ENCODE measurements at regions not wholly inside any gene's neighbourhood (a gene's known extent, or its start where the extent isn't known, plus 50 kb on each side); places are given as distances from the start of the nearest gene placed in this dataset.

DNA sequence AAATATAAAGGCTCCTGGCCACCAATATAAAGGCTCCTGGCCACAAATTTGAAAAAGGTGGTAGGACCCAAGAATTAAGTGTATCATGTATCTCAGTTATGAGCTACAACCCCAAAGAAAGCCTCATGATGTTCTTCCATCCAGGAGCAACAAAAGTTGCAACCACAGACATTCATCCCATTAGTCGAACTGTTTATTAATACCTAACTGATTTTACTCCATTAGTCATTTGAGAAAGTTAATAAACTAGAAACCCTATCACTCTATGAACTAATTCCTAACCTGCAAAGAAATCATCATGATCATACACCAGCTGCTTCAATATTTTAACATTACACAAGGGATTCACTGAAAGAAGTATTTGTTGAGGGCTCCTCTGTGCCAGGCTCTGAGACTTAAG lies 253.2 kb upstream of the GRIP1 start:
- no peak for DNase-seq
- no peaks in the 10 kb centered on the region for H3K36me3 Mint-ChIP-seq (ENCODE audit: low read depth)
- H3K27ac Mint-ChIP-seq: no peak overlapping the region
- no peak overlapping the region for H3K4me3 Mint-ChIP-seq
- H3K9me3 Mint-ChIP-seq: no peaks in the 10 kb centered on the region
- H3K4me1 Mint-ChIP-seq (ENCODE audit: low read depth): peaks cover 14% of the 10 kb centered on the region
- peaks cover 31% of the 10 kb centered on the region for H3K27me3 Mint-ChIP-seq

DNA sequence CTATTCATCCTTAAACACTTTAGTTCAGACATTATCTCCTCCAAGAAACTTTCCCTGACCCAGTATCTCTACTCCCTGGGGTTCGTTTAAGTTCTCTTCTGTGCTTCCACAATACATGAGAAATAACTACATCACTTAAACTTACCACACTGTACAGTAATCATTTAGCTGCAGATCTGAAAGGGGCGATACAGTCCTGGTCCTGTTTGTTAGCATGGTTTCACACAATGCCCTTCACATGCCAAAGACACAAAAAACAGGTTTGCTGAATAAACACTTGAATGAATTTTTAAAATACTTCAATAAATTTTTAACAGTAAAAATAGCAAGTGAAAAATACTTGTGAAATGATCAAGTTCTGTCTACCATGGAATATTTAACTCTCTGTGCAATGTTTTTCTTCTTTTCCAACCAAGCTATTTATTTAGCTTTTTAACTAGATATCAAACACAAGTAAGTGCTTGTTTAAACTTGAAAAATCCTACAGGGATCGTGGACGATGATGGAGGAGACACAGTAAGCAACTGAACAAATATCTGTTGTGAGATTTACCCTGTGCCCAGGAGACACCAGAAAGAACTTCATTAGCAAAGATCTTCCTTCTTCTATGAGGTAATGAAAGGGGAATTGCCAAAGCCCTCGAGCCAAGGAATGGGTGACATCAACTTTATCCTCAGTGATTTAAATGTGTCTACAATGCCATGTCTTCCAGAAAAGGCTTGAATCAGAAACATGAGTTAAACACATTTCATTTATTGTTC lies 255.6 kb upstream of the GRIP1 start:
- Mint-ChIP-seq H3K36me3 (ENCODE audit: low read depth) (no peaks in the 10 kb centered on the region), H3K4me1 (ENCODE audit: low read depth) (peaks cover 4% of the 10 kb centered on the region), H3K4me3 (no peak overlapping the region), H3K27me3 (peaks cover 24% of the 10 kb centered on the region), H3K9me3 (no peaks in the 10 kb centered on the region), H3K27ac (no peak overlapping the region)
- no peak for DNase-seq

DNA sequence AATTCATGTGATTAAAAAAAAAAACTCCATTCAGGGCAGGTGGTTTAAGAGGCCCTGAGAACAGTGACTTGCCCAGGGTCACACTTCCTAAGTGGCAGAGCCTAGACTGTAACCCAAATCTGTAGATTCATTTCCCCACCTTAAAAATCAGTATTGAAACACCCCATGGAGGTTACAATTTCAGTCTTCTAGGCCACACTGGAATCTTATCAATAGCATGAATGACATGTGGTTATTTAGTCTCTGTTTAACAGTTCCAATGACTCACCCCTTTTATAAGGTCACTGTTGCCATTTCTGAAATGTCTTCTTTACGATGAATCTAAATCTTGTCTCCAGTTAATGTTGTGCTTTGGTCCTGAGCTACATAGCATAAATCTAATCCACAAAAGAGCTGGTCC lies 262.3 kb upstream of the GRIP1 start:
- Mint-ChIP-seq H3K9me3 (no peaks in the 10 kb centered on the region), H3K36me3 (ENCODE audit: low read depth) (no peaks in the 10 kb centered on the region), H3K27ac (peak overlapping the region; percentile 42), H3K4me1 (ENCODE audit: low read depth) (peaks cover 24% of the 10 kb centered on the region), H3K4me3 (no peak overlapping the region), H3K27me3 (peaks cover 4% of the 10 kb centered on the region)
- no peak for DNase-seq

DNA sequence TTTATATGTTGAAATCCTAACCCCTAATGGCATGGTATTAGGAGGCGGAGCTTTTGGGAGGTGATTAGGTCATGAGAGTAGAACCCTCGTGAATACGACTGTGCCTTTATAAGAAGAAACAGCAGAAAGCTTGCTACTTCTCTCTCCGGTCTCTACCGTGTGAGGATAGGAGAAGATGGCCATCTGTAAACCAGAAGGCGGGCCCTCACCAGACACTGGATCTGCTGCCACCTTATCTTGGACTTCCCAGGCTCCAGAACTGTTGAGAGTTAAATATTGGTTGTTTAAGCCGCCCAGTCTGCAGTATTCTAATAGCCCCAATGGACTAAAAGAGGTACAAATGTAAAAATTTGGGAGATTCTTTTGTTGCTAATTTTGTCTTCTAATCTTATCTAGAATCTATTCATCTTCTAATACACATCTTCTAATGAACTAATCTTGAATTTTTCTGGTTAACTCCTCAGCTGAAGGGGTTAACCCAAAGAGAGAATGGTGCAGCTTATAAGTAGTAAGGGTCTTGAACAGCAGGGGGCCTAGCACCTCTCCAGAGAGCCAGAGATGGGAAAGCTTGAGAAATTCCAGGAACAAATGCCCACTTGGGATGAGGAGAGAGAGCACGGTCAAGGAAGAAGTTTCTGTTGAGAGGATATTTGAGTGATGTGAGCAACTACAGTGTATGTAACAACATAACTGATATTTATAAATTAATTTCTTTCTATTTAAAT lies 264.0 kb upstream of the GRIP1 start:
- H3K4me3 Mint-ChIP-seq: no peak overlapping the region
- H3K36me3 Mint-ChIP-seq (ENCODE audit: low read depth): no peaks in the 10 kb centered on the region
- H3K9me3 Mint-ChIP-seq: no peaks in the 10 kb centered on the region
- H3K27ac Mint-ChIP-seq: no peak overlapping the region
- peaks cover 4% of the 10 kb centered on the region for H3K27me3 Mint-ChIP-seq
- peaks cover 35% of the 10 kb centered on the region for H3K4me1 Mint-ChIP-seq (ENCODE audit: low read depth)
- DNase-seq: no peak

DNA sequence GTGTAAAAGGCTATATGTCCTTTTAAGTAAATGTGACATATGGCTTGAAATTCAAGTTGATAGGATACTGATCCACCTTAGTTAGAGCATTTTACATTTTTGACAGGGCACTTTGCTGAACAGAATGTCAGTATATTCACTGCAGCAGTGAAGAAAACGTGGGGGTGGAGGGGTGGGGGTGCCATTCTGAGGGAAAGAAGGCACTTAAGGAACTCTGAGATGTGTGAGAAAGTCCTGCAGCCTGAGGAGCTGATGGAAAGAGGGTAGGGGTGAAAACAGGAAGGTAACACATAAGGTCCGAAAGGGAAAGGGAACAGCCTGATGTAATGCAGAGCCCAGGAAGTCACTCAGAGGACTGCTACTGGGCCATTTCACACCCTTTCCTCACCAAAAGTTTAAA lies 265.5 kb upstream of the GRIP1 start:
- Mint-ChIP-seq H3K27me3 (peaks cover 8% of the 10 kb centered on the region), H3K36me3 (ENCODE audit: low read depth) (no peaks in the 10 kb centered on the region), H3K9me3 (no peaks in the 10 kb centered on the region), H3K4me1 (ENCODE audit: low read depth) (peaks cover 38% of the 10 kb centered on the region), H3K4me3 (no peak overlapping the region), H3K27ac (no peak overlapping the region)
- DNase-seq: no peak

DNA sequence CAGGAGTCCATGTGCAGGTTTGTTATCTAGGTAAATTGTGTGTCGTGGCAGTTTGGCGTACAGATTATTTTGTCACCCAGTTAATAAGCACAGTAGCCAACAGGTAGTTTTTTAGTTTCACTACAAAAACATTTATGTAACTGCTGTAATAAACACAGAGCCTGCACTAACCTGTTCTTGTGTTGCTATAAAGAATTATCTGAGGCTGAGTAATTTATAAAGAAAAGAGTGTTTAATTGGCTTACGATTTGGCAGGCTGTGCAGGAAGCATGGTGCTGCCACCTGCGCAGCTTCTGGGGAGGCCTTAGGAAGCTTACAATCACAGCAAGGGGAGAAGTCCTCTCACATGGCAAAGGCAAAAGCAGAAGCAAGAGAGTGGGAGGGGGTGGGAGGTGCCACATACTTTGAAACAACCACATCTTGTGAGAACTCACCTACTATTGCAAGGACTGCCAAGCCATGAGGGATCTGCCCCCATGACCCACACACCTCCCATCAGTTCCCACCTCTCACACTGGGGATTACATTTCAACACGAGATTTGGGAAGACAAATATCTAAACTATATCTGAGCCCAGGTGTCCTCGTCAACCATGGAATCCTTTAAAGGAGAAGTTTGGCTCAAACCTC lies 266.4 kb upstream of the GRIP1 start:
- H3K4me3 Mint-ChIP-seq: no peak overlapping the region
- peaks cover 8% of the 10 kb centered on the region for H3K27me3 Mint-ChIP-seq
- peaks cover 36% of the 10 kb centered on the region for H3K4me1 Mint-ChIP-seq (ENCODE audit: low read depth)
- no peak for DNase-seq
- no peaks in the 10 kb centered on the region for H3K36me3 Mint-ChIP-seq (ENCODE audit: low read depth)
- no peaks in the 10 kb centered on the region for H3K9me3 Mint-ChIP-seq
- H3K27ac Mint-ChIP-seq: no peak overlapping the region

DNA sequence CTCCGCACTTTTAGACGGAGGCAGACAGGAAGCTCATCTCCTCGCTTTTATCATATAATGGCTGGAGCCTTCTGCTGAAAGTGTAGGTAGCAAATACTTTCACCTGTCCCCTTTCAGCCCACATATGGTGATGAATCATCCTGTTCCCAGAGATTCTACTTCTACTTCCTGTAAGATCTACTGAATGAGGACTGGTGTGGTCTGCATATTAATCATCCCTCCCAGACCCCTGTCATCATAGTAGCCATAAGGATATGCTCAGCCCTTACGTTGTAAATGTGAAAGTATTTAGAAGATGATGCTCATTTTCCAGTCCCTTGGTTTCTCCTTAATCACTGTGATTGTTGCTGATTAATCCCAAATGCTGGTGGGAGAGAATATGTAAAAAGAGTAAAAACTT lies 268.2 kb upstream of the GRIP1 start:
- no peak for DNase-seq
- peaks cover 8% of the 10 kb centered on the region for H3K27me3 Mint-ChIP-seq
- no peak overlapping the region for H3K4me3 Mint-ChIP-seq
- H3K9me3 Mint-ChIP-seq: no peaks in the 10 kb centered on the region
- H3K27ac Mint-ChIP-seq: peak overlapping the region; percentile 41
- no peaks in the 10 kb centered on the region for H3K36me3 Mint-ChIP-seq (ENCODE audit: low read depth)
- peaks cover 25% of the 10 kb centered on the region for H3K4me1 Mint-ChIP-seq (ENCODE audit: low read depth)

DNA sequence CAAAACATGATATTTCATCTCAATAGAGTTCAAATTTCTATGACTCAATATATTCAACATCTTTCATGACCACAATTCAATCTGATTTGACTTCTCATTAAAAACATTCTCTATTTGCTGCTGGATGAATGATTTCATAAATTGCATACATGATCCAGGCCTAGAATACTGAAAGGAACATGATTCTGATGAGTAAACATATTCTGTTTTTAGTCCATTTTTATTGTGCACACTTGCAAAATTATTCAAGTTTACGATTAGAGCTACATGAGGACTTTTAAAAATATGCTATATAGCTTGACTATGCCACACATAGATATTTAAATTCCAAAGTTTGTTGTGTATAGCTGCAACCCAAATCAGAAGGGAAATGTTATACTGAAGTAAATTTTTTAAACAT lies 273.8 kb upstream of the GRIP1 start:
- Mint-ChIP-seq H3K27me3 (peaks cover 8% of the 10 kb centered on the region), H3K4me1 (ENCODE audit: low read depth) (peaks cover 6% of the 10 kb centered on the region)

DNA sequence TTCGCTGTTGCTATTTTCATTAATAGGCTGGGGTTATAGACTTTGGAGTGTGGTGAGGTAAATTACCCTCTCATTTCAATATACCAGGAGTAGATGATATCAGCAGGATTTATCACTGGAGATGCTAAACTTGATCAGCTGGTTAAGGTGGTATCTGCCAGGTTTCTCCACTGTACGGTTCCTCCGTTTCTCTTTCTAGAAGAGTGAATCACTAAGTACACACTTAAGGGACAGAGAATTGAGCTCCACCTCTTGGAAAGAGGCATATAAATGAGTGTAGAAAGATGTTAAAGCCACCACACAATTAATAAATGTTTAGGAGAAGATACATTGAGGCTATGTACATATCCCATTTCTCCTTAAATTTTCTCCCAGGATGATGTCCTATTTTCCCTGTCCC lies 277.4 kb upstream of the GRIP1 start:
- H3K36me3 Mint-ChIP-seq (ENCODE audit: low read depth): no peaks in the 10 kb centered on the region
- no peak overlapping the region for H3K4me3 Mint-ChIP-seq
- peaks cover 4% of the 10 kb centered on the region for H3K27me3 Mint-ChIP-seq
- no peak for DNase-seq
- H3K9me3 Mint-ChIP-seq: no peaks in the 10 kb centered on the region
- no peak overlapping the region for H3K27ac Mint-ChIP-seq
- H3K4me1 Mint-ChIP-seq (ENCODE audit: low read depth): peaks cover 2% of the 10 kb centered on the region

More for the DNA sequence above, 273.8 kb upstream of the GRIP1 start:
- no peak for DNase-seq
- H3K9me3 Mint-ChIP-seq: no peaks in the 10 kb centered on the region
- H3K4me3 Mint-ChIP-seq: no peak overlapping the region
- no peak overlapping the region for H3K27ac Mint-ChIP-seq
- no peaks in the 10 kb centered on the region for H3K36me3 Mint-ChIP-seq (ENCODE audit: low read depth)

DNA sequence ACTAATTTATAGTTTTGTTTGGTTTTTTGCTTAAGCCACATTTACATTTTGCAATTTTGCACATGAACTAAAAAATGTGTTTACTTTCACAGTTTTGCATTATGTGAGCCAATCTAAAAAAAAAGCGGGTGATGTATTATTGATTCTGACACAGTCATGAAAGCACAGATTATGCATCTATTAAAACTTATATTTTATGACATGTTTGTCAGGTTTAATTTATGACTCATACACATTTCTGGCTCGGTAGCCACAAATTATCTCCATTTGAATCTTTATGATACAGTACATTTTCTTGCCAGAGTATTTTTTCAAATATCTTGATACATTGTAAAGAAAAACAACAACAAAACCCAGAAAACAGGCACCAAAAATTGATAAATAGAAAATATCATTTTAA lies 280.4 kb upstream of the GRIP1 start:
- peaks cover 2% of the 10 kb centered on the region for H3K9me3 Mint-ChIP-seq
- no peak for DNase-seq
- no peak overlapping the region for H3K4me3 Mint-ChIP-seq
- H3K4me1 Mint-ChIP-seq (ENCODE audit: low read depth): peaks cover 10% of the 10 kb centered on the region
- no peaks in the 10 kb centered on the region for H3K27me3 Mint-ChIP-seq
- no peak overlapping the region for H3K27ac Mint-ChIP-seq
- H3K36me3 Mint-ChIP-seq (ENCODE audit: low read depth): no peaks in the 10 kb centered on the region

DNA sequence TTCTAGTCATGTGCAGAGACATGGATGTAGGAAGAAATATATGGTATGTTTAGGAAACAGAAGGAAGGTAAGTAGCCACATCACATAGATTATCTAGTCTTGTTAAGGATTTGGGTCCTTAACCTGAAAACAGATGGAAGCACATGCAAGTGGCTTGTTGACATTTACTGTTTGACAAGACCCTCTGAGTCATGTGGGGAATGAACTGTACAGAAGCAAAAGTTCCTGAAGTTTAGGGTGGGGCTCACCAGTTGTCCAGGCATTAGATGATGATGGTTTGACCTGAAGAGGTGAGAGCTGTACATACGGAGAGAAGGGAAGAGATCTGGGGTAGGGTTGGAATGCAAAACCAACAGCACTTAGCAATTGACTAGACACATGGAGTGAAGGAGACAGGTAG lies 281.1 kb upstream of the GRIP1 start:
- Mint-ChIP-seq H3K27ac (no peak overlapping the region), H3K4me3 (no peak overlapping the region), H3K4me1 (ENCODE audit: low read depth) (peaks cover 17% of the 10 kb centered on the region), H3K9me3 (peaks cover 2% of the 10 kb centered on the region), H3K27me3 (no peaks in the 10 kb centered on the region), H3K36me3 (ENCODE audit: low read depth) (no peaks in the 10 kb centered on the region)
- no peak for DNase-seq

DNA sequence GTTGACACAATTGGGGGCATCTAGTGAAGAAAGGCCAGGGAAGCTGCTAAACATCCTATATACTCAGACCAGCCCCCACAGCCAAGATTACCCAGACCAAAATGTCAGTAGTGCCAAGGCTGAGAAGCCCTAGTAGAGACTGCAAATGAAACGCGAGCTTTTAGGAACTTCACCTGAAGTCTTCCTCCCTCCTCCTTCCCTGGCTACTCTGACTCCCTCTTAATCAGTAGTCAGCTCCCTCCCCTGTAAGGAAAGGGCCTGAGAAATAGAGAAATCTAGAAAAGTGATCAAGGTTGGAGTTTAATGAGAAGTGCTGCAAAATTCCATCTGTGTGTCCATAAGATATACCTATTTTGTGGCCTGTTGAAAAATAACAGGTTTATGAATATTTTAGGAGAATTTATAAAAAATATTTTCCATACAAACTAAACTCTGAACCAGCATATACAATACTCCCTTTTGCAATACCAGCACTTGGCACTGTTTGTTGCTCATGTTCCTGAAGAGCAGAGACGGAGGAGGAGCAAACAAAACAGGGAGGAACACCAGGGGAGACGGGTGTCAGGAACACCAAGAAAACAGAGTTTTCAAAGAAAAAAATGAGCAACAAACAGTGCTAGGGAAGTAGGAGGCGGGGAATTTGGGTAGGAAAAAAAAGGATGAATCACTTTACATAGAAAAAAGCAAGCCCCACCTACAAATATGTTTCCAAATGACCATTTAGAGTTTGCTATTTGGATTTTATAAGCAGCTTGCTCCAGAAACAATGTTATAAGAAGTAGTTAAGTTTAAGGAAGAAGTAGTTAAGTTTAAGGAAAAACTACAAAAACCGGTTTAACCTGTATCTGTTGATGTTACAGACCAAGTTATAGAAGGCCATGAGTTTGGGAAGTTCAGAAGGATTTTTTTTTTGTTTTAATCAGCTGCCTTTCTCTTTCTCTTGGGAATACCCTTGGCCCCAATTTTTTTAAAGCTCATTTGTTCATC lies 282.1 kb upstream of the GRIP1 start:
- Mint-ChIP-seq H3K9me3 (peaks cover 2% of the 10 kb centered on the region), H3K27ac (no peak overlapping the region), H3K27me3 (no peaks in the 10 kb centered on the region), H3K4me3 (no peak overlapping the region), H3K36me3 (ENCODE audit: low read depth) (no peaks in the 10 kb centered on the region), H3K4me1 (ENCODE audit: low read depth) (peaks cover 26% of the 10 kb centered on the region)
- DNase-seq: no peak

DNA sequence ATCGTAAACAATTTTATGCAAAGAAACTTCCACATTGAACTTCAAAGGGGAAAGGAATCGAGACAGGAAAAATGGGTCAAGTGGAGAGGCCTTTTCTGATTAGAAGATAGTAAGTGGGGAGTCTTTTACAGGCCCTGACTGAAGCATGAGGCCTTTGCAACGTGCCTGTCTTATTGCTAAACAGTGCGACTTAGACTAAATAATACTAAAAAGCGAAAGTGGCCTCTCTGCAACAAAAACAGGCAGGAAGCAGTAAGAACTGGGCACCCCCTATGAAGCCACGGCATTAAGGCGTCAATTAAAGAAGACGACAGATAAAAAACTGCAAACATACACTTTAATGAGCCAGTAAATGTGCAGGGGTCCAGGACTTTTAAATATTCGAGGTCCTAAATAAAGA lies 283.4 kb upstream of the GRIP1 start:
- Mint-ChIP-seq H3K4me3 (no peak overlapping the region), H3K36me3 (ENCODE audit: low read depth) (no peaks in the 10 kb centered on the region), H3K27me3 (no peaks in the 10 kb centered on the region), H3K9me3 (peaks cover 2% of the 10 kb centered on the region), H3K27ac (no peak overlapping the region), H3K4me1 (ENCODE audit: low read depth) (peaks cover 29% of the 10 kb centered on the region)
- DNase-seq: no peak

DNA sequence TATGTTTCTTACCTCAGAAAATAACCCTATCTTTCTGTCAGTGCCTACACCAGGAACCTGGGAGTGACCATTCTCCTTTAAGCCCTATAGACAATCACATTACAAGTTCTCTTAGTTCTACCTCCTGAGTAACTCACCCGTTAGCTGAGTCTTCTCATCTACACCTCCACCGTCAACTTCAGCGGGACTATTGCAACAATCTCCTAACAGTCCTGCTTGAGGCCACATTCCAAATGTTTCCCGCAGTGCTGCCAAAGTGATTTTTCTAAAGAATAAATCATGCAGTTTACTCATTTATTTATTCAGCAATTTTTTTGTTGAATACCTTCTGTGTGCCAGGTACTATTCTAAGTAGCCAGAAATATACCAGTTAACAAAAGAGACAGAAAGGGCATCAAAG lies 285.0 kb upstream of the GRIP1 start:
- H3K27me3 Mint-ChIP-seq: no peaks in the 10 kb centered on the region
- H3K4me3 Mint-ChIP-seq: no peak overlapping the region
- H3K36me3 Mint-ChIP-seq (ENCODE audit: low read depth): no peaks in the 10 kb centered on the region
- H3K9me3 Mint-ChIP-seq: peaks cover 2% of the 10 kb centered on the region
- H3K4me1 Mint-ChIP-seq (ENCODE audit: low read depth): peaks cover 29% of the 10 kb centered on the region
- no peak for DNase-seq
- no peak overlapping the region for H3K27ac Mint-ChIP-seq

All from activated T-cell treated with anti-CD3 and anti-CD28 coated beads, Interleukin-2, amount 50 U/mL, for 24 hours (primary cell).